ENCODE measurements at regions not wholly inside any gene's neighbourhood (a gene's known extent, or its start where the extent isn't known, plus 50 kb on each side); places are given as distances from the start of the nearest gene placed in this dataset.

GRCh38 chr11:32311346-32312065, 123.8 kb downstream of the WT1 start:
- H3K9me3 ChIP-seq (ENCODE audit: control insufficient read depth in 2 of 2, insufficient read depth in 1 of 2, low read depth in 1 of 2, low read length in 1 of 2): no peaks in the 10 kb centered on the region
- 75 to 80% methylated on average over 6 of the region's 6 CpGs for WGBS, 2 donors

GRCh38 chr11:32312206-32312817, 123.0 kb downstream of the WT1 start:
- no peak overlapping the region for H3K4me3 ChIP-seq (ENCODE audit: low read depth in 1 of 2, low read length in 2 of 2)

More at GRCh38 chr11:32311346-32312065, 123.8 kb downstream of the WT1 start:
- no peaks in the 10 kb centered on the region for H3K27me3 ChIP-seq (ENCODE audit: control insufficient read depth in 1 of 2, insufficient read depth in 2 of 2, low read length in 2 of 2)
- no peak overlapping the region for H3K4me3 ChIP-seq (ENCODE audit: low read depth in 1 of 2, low read length in 2 of 2)
- no peaks in the 10 kb centered on the region for H3K4me1 ChIP-seq (ENCODE audit: control insufficient read depth in 2 of 2, insufficient read depth in 2 of 2, low read length in 1 of 2)
- no peak overlapping the region for H3K27ac ChIP-seq (ENCODE audit: low read depth in 2 of 2, low read length in 1 of 2)
- no peaks in the 10 kb centered on the region for H3K36me3 ChIP-seq (ENCODE audit: control insufficient read depth in 2 of 2, insufficient read depth in 2 of 2, low read length in 1 of 2)

GRCh38 chr11:32312865-32313403, 122.4 kb downstream of the WT1 start:
- H3K4me3 ChIP-seq (ENCODE audit: low read depth in 1 of 2, low read length in 2 of 2): no peak overlapping the region
- H3K4me1 ChIP-seq (ENCODE audit: control insufficient read depth in 2 of 2, insufficient read depth in 2 of 2, low read length in 1 of 2): no peaks in the 10 kb centered on the region
- WGBS, 2 donors: 43 to 46% methylated on average over 12 of the region's 12 CpGs
- no peaks in the 10 kb centered on the region for H3K36me3 ChIP-seq (ENCODE audit: control insufficient read depth in 2 of 2, insufficient read depth in 2 of 2, low read length in 1 of 2)
- no peaks in the 10 kb centered on the region for H3K27me3 ChIP-seq (ENCODE audit: control insufficient read depth in 1 of 2, insufficient read depth in 2 of 2, low read length in 2 of 2)
- no peaks in the 10 kb centered on the region for H3K9me3 ChIP-seq (ENCODE audit: control insufficient read depth in 2 of 2, insufficient read depth in 1 of 2, low read depth in 1 of 2, low read length in 1 of 2)
- H3K27ac ChIP-seq (ENCODE audit: low read depth in 2 of 2, low read length in 1 of 2): no peak overlapping the region

More at GRCh38 chr11:32312206-32312817, 123.0 kb downstream of the WT1 start:
- Histone ChIP-seq H3K27ac (ENCODE audit: low read depth in 2 of 2, low read length in 1 of 2) (no peak overlapping the region), H3K36me3 (ENCODE audit: control insufficient read depth in 2 of 2, insufficient read depth in 2 of 2, low read length in 1 of 2) (no peaks in the 10 kb centered on the region), H3K27me3 (ENCODE audit: control insufficient read depth in 1 of 2, insufficient read depth in 2 of 2, low read length in 2 of 2) (no peaks in the 10 kb centered on the region), H3K9me3 (ENCODE audit: control insufficient read depth in 2 of 2, insufficient read depth in 1 of 2, low read depth in 1 of 2, low read length in 1 of 2) (no peaks in the 10 kb centered on the region), H3K4me1 (ENCODE audit: control insufficient read depth in 2 of 2, insufficient read depth in 2 of 2, low read length in 1 of 2) (no peaks in the 10 kb centered on the region)
- WGBS, 2 donors: 57 to 72% methylated on average over 6 of the region's 6 CpGs

GRCh38 chr11:32313477-32313876, 121.9 kb downstream of the WT1 start:
- H3K9me3 ChIP-seq (ENCODE audit: control insufficient read depth in 2 of 2, insufficient read depth in 1 of 2, low read depth in 1 of 2, low read length in 1 of 2): no peaks in the 10 kb centered on the region
- WGBS, 2 donors: 82 to 87% methylated on average over 6 of the region's 6 CpGs
- no peaks in the 10 kb centered on the region for H3K36me3 ChIP-seq (ENCODE audit: control insufficient read depth in 2 of 2, insufficient read depth in 2 of 2, low read length in 1 of 2)

GRCh38 chr11:32315121-32315520, 120.2 kb downstream of the WT1 start:
- H3K27ac ChIP-seq (ENCODE audit: low read depth in 2 of 2, low read length in 1 of 2): no peak overlapping the region
- WGBS, 2 donors: 78 to 82% methylated on average over 4 of the region's 4 CpGs
- H3K36me3 ChIP-seq (ENCODE audit: control insufficient read depth in 2 of 2, insufficient read depth in 2 of 2, low read length in 1 of 2): no peaks in the 10 kb centered on the region
- no peaks in the 10 kb centered on the region for H3K9me3 ChIP-seq (ENCODE audit: control insufficient read depth in 2 of 2, insufficient read depth in 1 of 2, low read depth in 1 of 2, low read length in 1 of 2)
- no peak overlapping the region for H3K4me3 ChIP-seq (ENCODE audit: low read depth in 1 of 2, low read length in 2 of 2)
- no peaks in the 10 kb centered on the region for H3K27me3 ChIP-seq (ENCODE audit: control insufficient read depth in 1 of 2, insufficient read depth in 2 of 2, low read length in 2 of 2)
- no peaks in the 10 kb centered on the region for H3K4me1 ChIP-seq (ENCODE audit: control insufficient read depth in 2 of 2, insufficient read depth in 2 of 2, low read length in 1 of 2)

More at GRCh38 chr11:32313477-32313876, 121.9 kb downstream of the WT1 start:
- no peak overlapping the region for H3K4me3 ChIP-seq (ENCODE audit: low read depth in 1 of 2, low read length in 2 of 2)
- H3K27ac ChIP-seq (ENCODE audit: low read depth in 2 of 2, low read length in 1 of 2): no peak overlapping the region
- H3K27me3 ChIP-seq (ENCODE audit: control insufficient read depth in 1 of 2, insufficient read depth in 2 of 2, low read length in 2 of 2): no peaks in the 10 kb centered on the region
- H3K4me1 ChIP-seq (ENCODE audit: control insufficient read depth in 2 of 2, insufficient read depth in 2 of 2, low read length in 1 of 2): no peaks in the 10 kb centered on the region

- no peaks in the 10 kb centered on the region for H3K36me3 ChIP-seq (ENCODE audit: control insufficient read depth in 2 of 2, insufficient read depth in 2 of 2, low read length in 1 of 2)
- no peaks in the 10 kb centered on the region for H3K4me1 ChIP-seq (ENCODE audit: control insufficient read depth in 2 of 2, insufficient read depth in 2 of 2, low read length in 1 of 2)
- H3K4me3 ChIP-seq (ENCODE audit: low read depth in 1 of 2, low read length in 2 of 2): no peak overlapping the region
- 82 to 86% methylated on average over 3 of the region's 3 CpGs for WGBS, 2 donors
- H3K27me3 ChIP-seq (ENCODE audit: control insufficient read depth in 1 of 2, insufficient read depth in 2 of 2, low read length in 2 of 2): no peaks in the 10 kb centered on the region
- H3K27ac ChIP-seq (ENCODE audit: low read depth in 2 of 2, low read length in 1 of 2): no peak overlapping the region
- H3K9me3 ChIP-seq (ENCODE audit: control insufficient read depth in 2 of 2, insufficient read depth in 1 of 2, low read depth in 1 of 2, low read length in 1 of 2): no peaks in the 10 kb centered on the region
Observed at GRCh38 chr11:32316232-32316631, 119.1 kb downstream of the WT1 start.

- Histone ChIP-seq H3K4me3 (ENCODE audit: low read depth in 1 of 2, low read length in 2 of 2) (no peak overlapping the region), H3K27me3 (ENCODE audit: control insufficient read depth in 1 of 2, insufficient read depth in 2 of 2, low read length in 2 of 2) (no peaks in the 10 kb centered on the region), H3K4me1 (ENCODE audit: control insufficient read depth in 2 of 2, insufficient read depth in 2 of 2, low read length in 1 of 2) (no peaks in the 10 kb centered on the region), H3K27ac (ENCODE audit: low read depth in 2 of 2, low read length in 1 of 2) (no peak overlapping the region), H3K36me3 (ENCODE audit: control insufficient read depth in 2 of 2, insufficient read depth in 2 of 2, low read length in 1 of 2) (no peaks in the 10 kb centered on the region), H3K9me3 (ENCODE audit: control insufficient read depth in 2 of 2, insufficient read depth in 1 of 2, low read depth in 1 of 2, low read length in 1 of 2) (no peaks in the 10 kb centered on the region)
- WGBS, 2 donors: 67 to 75% methylated on average over 4 of the region's 4 CpGs
Observed at GRCh38 chr11:32316858-32317642, 118.3 kb downstream of the WT1 start.

GRCh38 chr11:32317643-32318042, 117.7 kb downstream of the WT1 start:
- no peak overlapping the region for H3K27ac ChIP-seq (ENCODE audit: low read depth in 2 of 2, low read length in 1 of 2)
- no peaks in the 10 kb centered on the region for H3K36me3 ChIP-seq (ENCODE audit: control insufficient read depth in 2 of 2, insufficient read depth in 2 of 2, low read length in 1 of 2)
- 54 to 78% methylated on average over 1 of the region's 1 CpG for WGBS, 2 donors
- H3K4me3 ChIP-seq (ENCODE audit: low read depth in 1 of 2, low read length in 2 of 2): no peak overlapping the region
- H3K27me3 ChIP-seq (ENCODE audit: control insufficient read depth in 1 of 2, insufficient read depth in 2 of 2, low read length in 2 of 2): no peaks in the 10 kb centered on the region
- H3K4me1 ChIP-seq (ENCODE audit: control insufficient read depth in 2 of 2, insufficient read depth in 2 of 2, low read length in 1 of 2): no peaks in the 10 kb centered on the region
- H3K9me3 ChIP-seq (ENCODE audit: control insufficient read depth in 2 of 2, insufficient read depth in 1 of 2, low read depth in 1 of 2, low read length in 1 of 2): no peaks in the 10 kb centered on the region

All from esophagus (tissue), 2 donors.